ENCODE measurements at regions not wholly inside any gene's neighbourhood (a gene's known extent, or its start where the extent isn't known, plus 50 kb on each side); places are given as distances from the start of the nearest gene placed in this dataset.

- H3K4me3 ChIP-seq (ENCODE audit: low read depth, poor library complexity, severe bottlenecking) = no peak overlapping the region
- DNase-seq (ENCODE audit: low spot score in 2 of 2) = no peak
- WGBS, 2 donors = 69 to 83% methylated on average over 1 of the region's 1 CpG
- TF ChIP-seq CTCF (IDR thresholded peaks at IDR 0.05) = no peak
- no peak for TF ChIP-seq POLR2A (IDR thresholded peaks at IDR 0.05)
- intact Hi-C loops (cut with DNase I; ENCODE audit: low total_unique reads) = no loop called here
Measured at GRCh38 chr10:27622596-27622995, 118.5 kb downstream of the RAB18 start.

Data from lower leg skin (tissue), 4 donors.